ACC112 (cell line): ENCODE measurements at regions not wholly inside any gene's neighbourhood (a gene's known extent, or its start where the extent isn't known, plus 50 kb on each side); places are given as distances from the start of the nearest gene placed in this dataset.

Experiments
- H2AFZ ChIP-seq: fragments of 200-600 bp; sonication (generic); one replicate; pipeline ENCODE4 v1.6.0; 2017; ENCODE audit warnings: antibody characterized with exemption, low read length; ENCODE audit not compliant: unreplicated experiment
- H3K27ac ChIP-seq: fragments of 200-600 bp; sonication (generic); 2 replicates; pipeline ENCODE4 v1.5.1; 2014; ENCODE audit warnings: low read depth, mild to moderate bottlenecking, antibody characterized with exemption, low read length, moderate library complexity
- H3K27me3 ChIP-seq: fragments of 200-600 bp; sonication (generic); 2 replicates; pipeline ENCODE4 v1.6.1; 2014; ENCODE audit warnings: mild to moderate bottlenecking, antibody characterized with exemption, low read length, moderate library complexity, mixed read lengths; ENCODE audit not compliant: insufficient read depth
- H3K36me3 ChIP-seq: fragments of 200-600 bp; sonication (generic); 2 replicates; pipeline ENCODE4 v1.6.1; 2016; ENCODE audit warnings: mild to moderate bottlenecking, antibody characterized with exemption, low read length, moderate library complexity, mixed read lengths; ENCODE audit not compliant: insufficient read depth
- H3K4me1 ChIP-seq: fragments of 200-600 bp; sonication (generic); one replicate; pipeline ENCODE4 v1.6.1; 2016; ENCODE audit warnings: low read length, mixed read lengths; ENCODE audit not compliant: insufficient read depth, unreplicated experiment, control insufficient read depth
- H3K4me3 ChIP-seq: fragments of 200-600 bp; sonication (generic); 2 replicates; pipeline ENCODE4 v1.5.1; 2014; ENCODE audit warnings: mild to moderate bottlenecking, low read depth, low read length
- H3K79me2 ChIP-seq: fragments of 200-600 bp; sonication (generic); one replicate; pipeline ENCODE4 v1.6.0; 2016; ENCODE audit warnings: low read length; ENCODE audit not compliant: control insufficient read depth, unreplicated experiment, insufficient read depth

- H3K4me1 ChIP-seq = no peaks in the 10 kb centered on the region
- H3K27ac ChIP-seq = no peak overlapping the region
- no peaks in the 10 kb centered on the region for H3K79me2 ChIP-seq
- no peak overlapping the region for H2AFZ ChIP-seq
- no peak overlapping the region for H3K4me3 ChIP-seq
- H3K36me3 ChIP-seq = no peaks in the 10 kb centered on the region
- H3K27me3 ChIP-seq = peaks cover 11% of the 10 kb centered on the region; the same call in 1 of the 2 replicates
These were observed 54.4 kb upstream of the RBM24 start for GRCh38 chr6:17226786-17227233.

GRCh38 chr6:17227403-17227802 is 53.8 kb upstream of the RBM24 start:
- Histone ChIP-seq H3K79me2 (no peaks in the 10 kb centered on the region), H3K36me3 (no peaks in the 10 kb centered on the region), H3K27me3 (peaks cover 11% of the 10 kb centered on the region; the same call in 1 of the 2 replicates), H3K4me3 (no peak overlapping the region), H3K4me1 (no peaks in the 10 kb centered on the region), H2AFZ (no peak overlapping the region), H3K27ac (no peak overlapping the region)
